ENCODE measurements at regions not wholly inside any gene's neighbourhood (a gene's known extent, or its start where the extent isn't known, plus 50 kb on each side); places are given as distances from the start of the nearest gene placed in this dataset.

DNA sequence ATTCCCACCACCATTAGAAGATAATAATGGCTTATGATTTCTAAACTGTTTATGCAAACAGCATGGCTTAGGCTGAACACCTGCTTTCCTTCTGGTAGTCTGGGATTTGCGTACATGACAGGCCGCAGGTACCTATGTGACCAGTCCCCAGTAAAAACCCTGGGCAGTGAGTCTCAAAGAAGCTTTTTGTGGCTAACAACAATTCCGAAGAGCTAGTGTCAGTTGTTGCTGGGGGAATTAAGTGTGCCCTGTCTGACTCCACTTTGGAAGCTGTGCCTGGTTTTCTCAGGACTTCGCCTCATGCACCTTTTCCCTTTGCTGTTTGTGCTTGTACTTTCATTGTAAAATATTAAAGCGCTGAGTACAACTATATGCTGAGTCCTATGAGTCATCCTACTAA, 250.2 kb upstream of the MIR17HG start:
- TF ChIP-seq, protein P1, sequence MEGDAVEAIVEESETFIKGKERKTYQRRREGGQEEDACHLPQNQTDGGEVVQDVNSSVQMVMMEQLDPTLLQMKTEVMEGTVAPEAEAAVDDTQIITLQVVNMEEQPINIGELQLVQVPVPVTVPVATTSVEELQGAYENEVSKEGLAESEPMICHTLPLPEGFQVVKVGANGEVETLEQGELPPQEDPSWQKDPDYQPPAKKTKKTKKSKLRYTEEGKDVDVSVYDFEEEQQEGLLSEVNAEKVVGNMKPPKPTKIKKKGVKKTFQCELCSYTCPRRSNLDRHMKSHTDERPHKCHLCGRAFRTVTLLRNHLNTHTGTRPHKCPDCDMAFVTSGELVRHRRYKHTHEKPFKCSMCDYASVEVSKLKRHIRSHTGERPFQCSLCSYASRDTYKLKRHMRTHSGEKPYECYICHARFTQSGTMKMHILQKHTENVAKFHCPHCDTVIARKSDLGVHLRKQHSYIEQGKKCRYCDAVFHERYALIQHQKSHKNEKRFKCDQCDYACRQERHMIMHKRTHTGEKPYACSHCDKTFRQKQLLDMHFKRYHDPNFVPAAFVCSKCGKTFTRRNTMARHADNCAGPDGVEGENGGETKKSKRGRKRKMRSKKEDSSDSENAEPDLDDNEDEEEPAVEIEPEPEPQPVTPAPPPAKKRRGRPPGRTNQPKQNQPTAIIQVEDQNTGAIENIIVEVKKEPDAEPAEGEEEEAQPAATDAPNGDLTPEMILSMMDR (IDR thresholded peaks at IDR 0.05; ENCODE audit: low read depth, low read length) = no peak
- no peak for TF ChIP-seq EZH2phosphoT487 (IDR thresholded peaks at IDR 0.05; ENCODE audit: low read depth)

Data from OCI-LY3 (cell line).